ENCODE measurements at regions not wholly inside any gene's neighbourhood (a gene's known extent, or its start where the extent isn't known, plus 50 kb on each side); places are given as distances from the start of the nearest gene placed in this dataset.

DNA sequence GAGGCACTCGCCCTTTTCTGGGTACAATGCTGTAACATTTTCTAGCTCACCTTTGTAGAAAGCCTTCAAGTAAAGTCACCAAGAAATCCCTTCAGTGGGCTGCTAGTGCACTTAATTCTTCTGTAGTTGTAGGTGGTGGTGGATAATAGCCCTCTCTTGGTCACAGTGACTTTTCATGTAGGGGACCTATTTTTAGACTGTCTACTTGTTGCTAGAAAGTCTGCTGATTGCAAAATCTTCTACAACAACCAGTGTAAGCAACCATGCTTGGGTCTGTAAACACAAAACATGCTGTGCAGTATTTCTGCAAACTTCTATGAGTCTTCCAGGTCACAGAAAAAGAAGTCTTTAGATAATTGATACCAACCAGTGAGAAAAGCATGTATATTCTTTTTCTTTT lies 55.6 kb downstream of the PBDC1 start:
- DNase-seq = no peak

GRCh38 chrX:76248901-76249300 lies 76.0 kb downstream of the PBDC1 start:
- no peak for DNase-seq

- DNase-seq = peak; percentile 37
Observed at GRCh38 chrX:76253432-76253831, 80.6 kb downstream of the PBDC1 start.

DNA sequence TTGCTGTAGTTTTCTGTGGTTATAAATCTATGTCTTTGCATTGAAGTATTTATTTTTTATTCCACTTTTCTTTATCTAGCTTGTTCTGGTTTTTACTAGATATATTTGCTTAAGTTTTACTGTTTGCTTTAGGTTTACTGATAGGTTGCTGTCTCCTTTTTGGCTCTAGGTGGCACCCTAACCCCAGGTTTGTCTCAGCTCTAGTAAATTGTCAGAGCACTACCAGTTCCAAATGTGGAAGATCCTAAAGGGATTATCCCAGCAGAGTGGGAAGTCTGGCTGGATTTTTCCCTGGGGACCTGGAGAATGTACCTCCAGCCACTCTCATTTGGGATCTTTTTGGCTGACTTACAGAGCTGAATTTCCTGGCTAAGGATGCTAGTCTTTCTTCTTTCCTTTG lies 106.1 kb downstream of the PBDC1 start:
- DNase-seq = peak; percentile 42
